Putamen (tissue), 1 donor: ENCODE measurements at regions not wholly inside any gene's neighbourhood (a gene's known extent, or its start where the extent isn't known, plus 50 kb on each side); places are given as distances from the start of the nearest gene placed in this dataset.

ENCODE experiments used
- DNase-seq: peaks from one replicate; pipeline ENCODE4 v3.0.0-alpha.2; 2016; ENCODE audit warnings: low spot score

- DNase-seq = no peak
Measured at GRCh38 chr2:38203446-38203810, 127.5 kb upstream of the CYP1B1 start.

GRCh38 chr2:38202713-38203445 is 126.9 kb upstream of the CYP1B1 start:
- DNase-seq = no peak

- DNase-seq = no peak
Measured at GRCh38 chr2:38201784-38202183, 125.8 kb upstream of the CYP1B1 start.

DNA sequence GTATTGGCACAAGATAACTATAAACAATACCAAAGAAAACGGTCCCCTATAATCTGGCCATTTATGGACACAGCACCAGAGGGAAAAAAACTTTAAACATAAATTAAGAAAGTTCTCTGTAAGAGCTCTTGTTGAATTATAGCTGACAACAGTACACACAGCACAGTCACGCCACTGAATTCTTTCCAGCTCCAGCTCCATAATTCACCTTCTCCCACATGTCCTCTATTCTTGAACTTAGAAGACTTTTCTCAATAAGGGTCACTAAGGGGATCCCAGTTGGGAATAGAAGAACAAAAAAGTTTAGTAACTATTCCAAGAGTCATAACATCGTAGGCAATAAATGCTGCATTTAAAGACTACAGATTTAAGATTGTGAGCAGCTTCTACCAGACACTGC is 124.6 kb upstream of the CYP1B1 start:
- no peak for DNase-seq

DNA sequence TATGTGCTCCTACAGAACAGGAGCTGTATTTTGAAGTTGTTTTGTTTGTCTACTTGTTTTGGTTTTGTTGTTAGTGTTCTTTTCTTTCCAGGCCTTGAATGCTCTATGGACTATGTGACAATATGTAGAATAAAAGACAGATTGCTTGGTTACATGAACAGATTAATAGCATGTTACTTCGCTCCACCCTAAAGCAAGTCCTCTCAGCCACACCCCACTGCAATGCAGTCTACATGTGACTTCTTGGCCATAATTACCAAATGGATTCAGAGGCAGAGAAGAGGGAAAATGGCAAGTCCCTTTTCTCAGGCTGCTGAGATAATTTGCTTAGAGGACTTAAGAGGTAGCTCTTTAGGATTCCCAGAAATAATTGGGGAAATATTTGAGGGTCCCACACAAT is 123.2 kb upstream of the CYP1B1 start:
- no peak for DNase-seq

DNA sequence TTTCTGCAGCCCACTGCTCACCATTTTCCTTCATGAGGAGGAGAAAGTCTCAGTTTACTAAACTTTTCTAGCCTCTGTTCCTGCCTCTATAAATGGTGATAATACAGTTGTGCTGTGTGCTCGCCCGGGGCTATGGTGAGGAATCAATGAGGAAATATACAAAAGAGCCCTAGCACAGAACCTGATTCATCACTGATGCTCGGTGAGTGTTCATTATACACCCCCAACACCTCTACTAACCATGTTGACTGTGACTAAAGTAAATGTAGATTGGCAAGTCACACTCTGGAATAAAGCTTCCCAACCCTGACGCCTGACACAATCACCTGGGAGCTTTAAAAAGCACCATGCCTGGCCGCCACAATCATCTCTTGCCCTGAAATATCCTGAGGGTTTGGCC is 118.8 kb upstream of the CYP1B1 start:
- DNase-seq = no peak

DNA sequence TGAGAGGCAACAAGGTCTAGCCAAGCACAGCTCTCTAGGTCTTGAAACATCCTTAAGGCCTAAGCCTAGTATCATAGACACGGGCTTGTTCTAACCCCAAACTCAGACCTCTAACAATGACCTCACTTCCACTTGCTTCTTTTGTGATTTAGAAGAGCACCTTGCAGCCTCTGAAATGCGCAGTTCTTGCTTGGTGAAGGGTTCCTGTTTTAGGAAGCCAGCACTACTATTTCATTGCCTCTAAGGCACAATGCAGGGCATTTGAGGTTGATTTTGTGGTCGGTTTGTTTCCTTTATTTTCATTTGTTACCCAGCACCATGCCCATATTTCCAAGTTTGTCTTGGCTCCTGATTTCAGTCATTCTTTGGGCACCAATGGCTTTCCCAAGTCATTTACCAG is 117.0 kb upstream of the CYP1B1 start:
- DNase-seq = no peak

DNA sequence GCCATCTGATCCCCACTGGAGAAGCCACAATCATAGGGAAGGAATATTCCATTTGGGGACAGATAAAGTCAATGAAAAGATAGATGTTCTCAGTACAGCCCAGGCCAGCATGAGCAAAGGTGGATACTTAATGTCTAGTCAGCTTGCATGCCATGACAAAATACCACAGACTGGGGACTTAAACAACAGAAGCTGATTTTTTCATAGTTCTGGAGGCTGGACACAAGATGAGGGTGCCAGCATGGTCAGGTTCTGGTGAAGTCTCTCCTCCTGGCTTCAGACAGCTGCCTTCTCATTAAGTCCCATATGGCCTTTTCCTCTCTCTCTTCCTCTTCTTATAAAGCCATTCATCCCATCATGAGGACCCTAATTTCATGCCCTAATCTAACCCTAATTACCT is 116.1 kb upstream of the CYP1B1 start:
- DNase-seq = no peak

DNA sequence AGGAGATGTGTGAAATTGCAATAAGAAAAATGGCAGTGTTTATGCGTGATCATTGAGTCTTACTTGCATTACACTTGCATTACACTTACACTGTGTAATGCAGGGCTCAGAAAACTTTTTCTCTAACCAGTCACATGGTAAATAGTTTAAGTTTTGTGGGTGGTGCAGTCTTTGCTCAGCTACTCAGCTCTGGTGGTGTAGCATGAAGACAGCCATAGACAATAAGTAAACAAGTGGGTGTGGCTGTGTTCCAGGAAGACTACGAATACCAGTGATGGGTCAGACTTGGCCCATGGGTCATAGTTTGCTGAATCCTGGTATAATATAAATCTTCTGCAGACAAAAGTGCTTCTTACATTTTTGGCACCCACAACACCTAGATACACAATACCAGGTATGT is 115.6 kb upstream of the CYP1B1 start:
- no peak for DNase-seq

DNA sequence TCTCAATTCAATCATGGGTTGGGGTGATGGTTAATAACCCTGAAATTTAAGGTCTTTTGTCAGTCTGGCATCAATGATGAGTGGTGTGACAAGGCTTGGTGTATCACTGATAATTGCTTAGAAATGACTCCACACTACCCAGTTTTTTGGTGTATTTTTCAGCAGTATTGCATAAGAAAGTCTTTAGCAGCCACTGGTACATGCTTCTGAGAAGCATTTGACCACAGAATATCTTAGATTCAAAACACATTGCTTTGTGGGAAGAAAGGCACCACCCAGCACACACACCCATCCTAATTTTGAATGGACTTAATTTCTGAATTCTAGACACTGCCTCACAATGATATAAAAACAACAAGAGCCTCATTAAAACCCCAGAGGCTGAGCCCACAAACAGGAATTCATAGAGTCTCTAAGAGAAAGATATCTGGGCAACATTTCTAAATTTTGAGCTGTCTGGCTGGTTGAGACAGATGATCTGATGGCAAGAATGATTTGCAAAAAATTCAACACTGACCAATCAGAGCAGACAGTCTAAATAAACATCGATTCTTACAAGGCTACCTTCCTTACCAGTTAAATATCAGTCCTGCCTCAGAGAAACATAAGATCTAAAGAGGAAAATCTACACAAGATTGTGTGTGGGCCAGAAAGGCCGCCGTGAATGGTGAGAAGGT is 114.7 kb upstream of the CYP1B1 start:
- DNase-seq = no peak

GRCh38 chr2:38187541-38188011 is 111.6 kb upstream of the CYP1B1 start:
- DNase-seq = no peak

- DNase-seq = no peak
Measured at GRCh38 chr2:38185012-38185491, 109.1 kb upstream of the CYP1B1 start.

DNA sequence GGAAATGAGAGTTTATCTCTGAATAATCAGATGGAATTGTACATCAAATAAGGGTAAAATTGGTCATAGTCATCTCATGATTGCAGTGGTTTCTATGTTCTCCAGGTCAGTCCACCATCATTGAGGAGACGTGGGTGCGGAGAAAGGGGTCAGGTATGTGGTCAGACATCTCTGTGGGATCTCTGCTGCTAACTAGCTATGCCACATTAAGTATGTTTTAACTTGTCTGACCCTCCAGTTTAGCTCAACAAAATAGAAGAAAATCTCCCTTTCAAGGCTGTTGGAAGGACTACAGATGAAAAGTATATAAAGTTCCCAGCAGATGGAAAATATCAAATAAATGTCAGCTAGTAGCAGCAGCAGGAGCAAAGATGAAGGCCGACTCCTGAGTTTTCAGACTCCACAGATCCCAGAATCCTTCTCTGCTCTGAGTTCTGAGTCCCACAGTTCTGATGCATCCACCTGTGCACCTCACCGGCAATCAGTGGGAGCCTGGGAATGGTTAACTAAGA is 106.6 kb upstream of the CYP1B1 start:
- no peak for DNase-seq

- no peak for DNase-seq
Measured at GRCh38 chr2:38181806-38182491, 106.0 kb upstream of the CYP1B1 start.

DNA sequence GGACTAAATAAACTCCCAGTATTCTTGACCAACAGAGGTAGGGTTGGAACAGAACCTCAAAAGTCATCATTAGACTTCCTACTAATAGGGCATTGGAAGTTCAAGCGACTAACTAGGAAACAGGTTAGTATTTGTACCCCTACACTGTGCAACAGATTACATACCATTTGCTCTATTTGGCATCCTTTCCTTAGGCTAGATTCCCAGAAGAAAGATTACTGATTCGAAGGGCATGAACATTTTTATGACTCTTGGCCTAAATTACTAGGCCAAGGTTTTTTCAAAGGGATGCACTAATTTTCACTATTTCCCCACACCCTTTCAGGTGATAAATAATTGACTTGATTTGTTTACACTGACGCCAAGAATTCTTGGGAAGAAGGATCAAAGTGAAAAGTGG is 104.8 kb upstream of the CYP1B1 start:
- DNase-seq = no peak

- DNase-seq = peak; percentile 7
Measured at GRCh38 chr2:38178556-38179419, 102.8 kb upstream of the CYP1B1 start.

GRCh38 chr2:38178119-38178518 is 102.2 kb upstream of the CYP1B1 start:
- peak; percentile 11 for DNase-seq

DNA sequence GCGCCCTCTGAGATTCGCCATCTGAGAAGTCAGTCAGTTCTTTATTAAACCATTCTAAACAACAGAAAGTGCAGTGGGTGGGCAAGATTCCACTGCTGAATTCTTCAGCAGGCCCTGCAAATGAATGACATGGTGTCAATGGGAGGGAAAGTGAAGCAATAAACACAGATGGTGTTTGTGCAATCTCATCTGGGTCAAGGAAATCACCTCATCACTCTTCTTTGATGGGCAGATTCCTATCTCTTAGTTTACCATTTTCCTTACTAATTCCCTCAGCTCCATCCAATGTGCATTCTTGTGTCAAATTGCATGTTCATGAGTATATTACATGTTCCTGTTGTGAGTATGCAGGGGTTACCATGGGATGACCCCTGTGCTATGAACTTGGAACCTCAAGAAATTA is 100.7 kb upstream of the CYP1B1 start:
- DNase-seq = no peak

DNA sequence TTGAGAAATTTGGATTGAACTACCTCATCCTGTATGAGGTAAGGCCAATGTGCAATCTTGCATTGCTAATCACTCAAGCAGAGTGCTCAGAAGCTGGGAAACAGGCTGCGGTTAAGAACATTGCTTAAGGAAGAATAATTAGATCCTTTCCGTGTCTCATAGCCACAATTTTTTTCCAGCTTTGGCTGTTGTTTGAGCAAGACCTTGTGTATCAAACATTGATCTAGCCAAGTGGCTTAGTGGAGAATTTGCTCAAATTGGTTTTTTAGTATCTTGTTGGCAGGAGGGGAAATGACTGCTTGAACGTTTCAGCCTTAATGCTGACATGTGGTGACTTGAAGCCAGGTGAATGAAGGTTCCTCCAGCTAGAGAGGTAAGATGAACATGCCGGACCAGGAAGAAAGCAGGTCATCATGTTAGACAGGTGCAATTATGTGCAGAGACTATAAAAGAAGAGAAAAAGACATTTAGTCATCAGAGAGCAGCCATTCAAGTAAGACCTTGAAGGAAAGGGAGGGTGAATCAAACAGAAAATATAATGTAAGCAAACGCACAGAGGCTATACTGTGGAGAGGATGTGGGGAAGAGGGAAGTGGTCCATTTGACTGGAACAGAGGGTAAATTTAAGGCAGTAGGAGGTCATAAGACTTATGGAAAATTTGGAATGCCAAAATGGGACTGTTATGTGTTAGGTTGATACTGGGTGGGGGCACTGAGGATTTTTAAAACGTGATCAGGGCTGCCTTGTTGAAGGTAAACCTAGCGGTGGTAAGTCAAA is 98.9 kb upstream of the CYP1B1 start:
- no peak for DNase-seq

DNA sequence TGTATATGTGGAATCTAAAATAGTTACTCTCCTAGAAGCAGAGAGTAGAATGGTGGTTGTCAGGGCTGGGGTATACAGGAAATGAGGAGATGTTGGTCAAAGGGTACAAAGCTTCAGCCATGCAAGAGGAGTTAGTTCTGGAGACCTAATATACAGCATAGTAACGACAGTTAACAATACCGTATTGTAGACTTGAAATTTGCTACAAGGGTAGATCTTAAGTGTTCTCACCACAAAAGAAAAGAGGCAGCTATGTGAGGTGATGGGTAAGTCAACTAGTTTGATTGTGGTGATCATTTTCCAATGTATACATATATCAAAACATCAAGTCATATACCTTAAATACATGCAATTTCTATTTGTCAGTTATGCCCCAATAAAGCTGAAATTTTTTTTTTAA is 98.2 kb upstream of the CYP1B1 start:
- no peak for DNase-seq

- DNase-seq = no peak
Measured at GRCh38 chr2:38173683-38174082, 97.7 kb upstream of the CYP1B1 start.
